ENCODE measurements at regions not wholly inside any gene's neighbourhood (a gene's known extent, or its start where the extent isn't known, plus 50 kb on each side); places are given as distances from the start of the nearest gene placed in this dataset.

DNA sequence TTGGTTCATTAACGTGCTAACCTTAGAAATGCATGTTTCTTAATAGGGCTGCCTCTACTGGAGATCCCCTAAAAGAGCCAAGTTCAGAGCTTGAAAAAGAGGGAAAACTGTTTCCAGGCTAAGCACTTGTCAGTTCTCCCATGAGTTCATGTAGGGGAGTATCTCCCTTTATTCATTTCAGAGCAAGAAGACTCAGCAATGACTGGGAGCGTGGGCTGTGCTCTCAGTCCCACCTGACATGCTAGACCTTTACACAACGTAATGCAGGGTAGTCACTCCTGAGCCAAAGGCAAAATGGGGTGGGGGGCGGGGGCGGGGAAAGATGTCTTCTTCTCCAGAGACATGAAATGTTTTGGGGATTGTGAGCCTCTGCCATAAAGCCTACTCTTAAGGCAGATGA is 420.1 kb upstream of the MCTP2 start:
- H3K4me3 ChIP-seq (ENCODE audit: low read depth, poor library complexity, severe bottlenecking): no peak overlapping the region
- intact Hi-C loops (cut with DNase I; ENCODE audit: low total_unique reads): no loop called here
- TF ChIP-seq POLR2A (IDR thresholded peaks at IDR 0.05): no peak
- TF ChIP-seq, protein P1, sequence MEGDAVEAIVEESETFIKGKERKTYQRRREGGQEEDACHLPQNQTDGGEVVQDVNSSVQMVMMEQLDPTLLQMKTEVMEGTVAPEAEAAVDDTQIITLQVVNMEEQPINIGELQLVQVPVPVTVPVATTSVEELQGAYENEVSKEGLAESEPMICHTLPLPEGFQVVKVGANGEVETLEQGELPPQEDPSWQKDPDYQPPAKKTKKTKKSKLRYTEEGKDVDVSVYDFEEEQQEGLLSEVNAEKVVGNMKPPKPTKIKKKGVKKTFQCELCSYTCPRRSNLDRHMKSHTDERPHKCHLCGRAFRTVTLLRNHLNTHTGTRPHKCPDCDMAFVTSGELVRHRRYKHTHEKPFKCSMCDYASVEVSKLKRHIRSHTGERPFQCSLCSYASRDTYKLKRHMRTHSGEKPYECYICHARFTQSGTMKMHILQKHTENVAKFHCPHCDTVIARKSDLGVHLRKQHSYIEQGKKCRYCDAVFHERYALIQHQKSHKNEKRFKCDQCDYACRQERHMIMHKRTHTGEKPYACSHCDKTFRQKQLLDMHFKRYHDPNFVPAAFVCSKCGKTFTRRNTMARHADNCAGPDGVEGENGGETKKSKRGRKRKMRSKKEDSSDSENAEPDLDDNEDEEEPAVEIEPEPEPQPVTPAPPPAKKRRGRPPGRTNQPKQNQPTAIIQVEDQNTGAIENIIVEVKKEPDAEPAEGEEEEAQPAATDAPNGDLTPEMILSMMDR (IDR thresholded peaks at IDR 0.05): no peak
- 70 to 77% methylated on average over 5 of the region's 5 CpGs for WGBS, 2 donors
- DNase-seq (ENCODE audit: low spot score in 2 of 2): no peak

DNA sequence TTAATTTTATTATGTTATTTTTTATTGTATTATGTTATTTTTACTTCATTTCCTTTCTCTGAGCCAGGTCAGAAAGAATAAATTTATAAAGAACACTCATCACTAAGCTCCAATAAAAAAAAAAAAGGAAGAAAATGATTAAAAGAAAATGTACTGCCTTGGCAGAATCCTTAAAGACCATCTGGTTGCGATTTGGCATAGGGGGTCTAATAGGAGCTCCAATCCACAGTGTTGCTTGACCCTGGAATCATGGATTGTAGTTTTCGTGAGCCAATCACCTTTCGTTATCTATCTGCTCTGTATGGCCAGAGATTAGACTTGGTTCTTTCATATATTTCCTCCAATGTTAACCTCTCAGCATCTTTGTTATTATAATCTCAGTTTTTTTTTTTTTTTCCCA is 421.8 kb upstream of the MCTP2 start:
- DNase-seq (ENCODE audit: low spot score in 2 of 2): no peak
- no peak for TF ChIP-seq POLR2A (IDR thresholded peaks at IDR 0.05)
- TF ChIP-seq, protein P1 (IDR thresholded peaks at IDR 0.05): no peak
- H3K4me3 ChIP-seq (ENCODE audit: low read depth, poor library complexity, severe bottlenecking): no peak overlapping the region
- intact Hi-C loops (cut with DNase I; ENCODE audit: low total_unique reads): no loop called here
- WGBS, 2 donors: 73% methylated on average over 3 of the region's 3 CpGs

DNA sequence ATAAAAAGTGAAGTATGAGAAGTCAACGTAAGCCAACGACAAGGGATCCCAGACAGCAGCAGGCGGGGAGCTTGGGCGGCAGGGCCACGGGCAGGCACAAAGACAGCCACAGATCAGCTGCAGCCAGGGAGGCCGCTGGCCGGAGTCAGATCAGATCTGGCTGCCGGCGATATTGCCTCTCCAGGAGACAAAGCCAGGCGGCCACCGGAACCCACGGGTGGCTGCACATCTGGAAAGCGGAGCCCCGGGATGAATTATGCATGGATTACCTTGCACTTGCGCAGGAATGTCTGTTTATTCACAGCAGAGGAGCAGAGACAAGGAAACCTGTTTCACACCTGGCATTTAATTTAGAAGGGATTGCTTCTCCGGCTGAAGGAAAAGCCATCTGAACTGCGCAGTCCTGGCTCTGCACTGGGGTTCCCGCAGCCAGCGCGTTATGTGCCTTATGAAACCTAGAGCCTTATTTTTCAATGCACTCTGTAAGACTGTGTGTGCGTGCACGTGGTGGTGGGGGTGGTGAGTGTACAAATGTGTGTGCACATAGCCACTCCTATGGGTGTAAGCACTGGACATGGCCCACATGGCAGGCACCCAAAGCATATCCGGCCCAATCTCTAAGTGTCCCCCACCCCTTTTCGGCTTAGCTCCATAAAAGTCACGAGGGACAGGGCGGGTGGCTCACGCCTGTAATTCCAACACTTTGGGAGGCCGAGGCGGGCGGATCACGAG is 427.8 kb upstream of the MCTP2 start:
- intact Hi-C loops (cut with DNase I; ENCODE audit: low total_unique reads): no loop called here
- no peak overlapping the region for H3K4me3 ChIP-seq (ENCODE audit: low read depth, poor library complexity, severe bottlenecking)
- TF ChIP-seq, protein P1 (IDR thresholded peaks at IDR 0.05): no peak
- TF ChIP-seq POLR2A (IDR thresholded peaks at IDR 0.05): no peak
- DNase-seq (ENCODE audit: low spot score in 2 of 2): peak; percentile 57 to 91
- 52 to 59% methylated on average over 31 of the region's 31 CpGs for WGBS, 2 donors

DNA sequence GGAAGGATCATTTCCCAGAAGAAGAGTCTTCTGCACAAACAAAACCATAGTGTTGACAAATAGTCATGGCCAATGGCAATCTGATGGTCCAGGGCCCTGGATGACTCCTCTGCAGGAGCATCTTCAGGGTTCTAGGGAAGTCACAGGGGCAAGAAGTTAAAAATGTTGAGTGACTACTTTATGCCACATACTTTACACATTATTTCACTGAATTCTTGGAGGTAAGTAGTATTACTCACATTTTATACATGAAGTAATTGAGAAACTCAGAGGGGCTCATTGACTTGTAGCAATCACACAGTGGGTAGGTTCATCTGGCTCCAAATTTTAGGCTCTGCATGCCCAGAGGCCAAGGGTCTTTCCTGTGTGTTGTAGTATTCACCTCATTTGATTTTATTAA is 430.2 kb upstream of the MCTP2 start:
- no peak overlapping the region for H3K4me3 ChIP-seq (ENCODE audit: low read depth, poor library complexity, severe bottlenecking)
- DNase-seq (ENCODE audit: low spot score in 2 of 2): no peak
- TF ChIP-seq POLR2A (IDR thresholded peaks at IDR 0.05): no peak
- TF ChIP-seq, protein P1 (IDR thresholded peaks at IDR 0.05): no peak
- intact Hi-C loops (cut with DNase I; ENCODE audit: low total_unique reads): no loop called here

DNA sequence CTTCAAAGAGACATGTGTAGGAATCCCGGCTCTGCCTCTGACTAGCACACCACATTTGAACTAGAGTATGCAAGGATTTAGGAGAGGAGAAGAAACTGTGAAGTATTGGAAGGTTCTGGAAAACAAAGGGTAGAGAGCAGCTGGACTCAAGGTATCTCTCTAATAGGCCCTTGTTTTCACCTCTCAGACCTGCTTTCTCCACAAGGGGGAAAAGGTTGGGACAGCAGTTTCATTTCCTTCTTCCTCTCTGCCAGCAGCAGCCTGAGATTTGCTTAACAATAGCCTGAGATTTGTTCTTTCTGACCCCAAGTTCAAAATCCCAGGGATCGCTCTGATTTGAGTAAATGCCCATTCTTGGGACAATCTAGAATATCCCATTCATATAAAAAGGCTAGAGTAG is 430.6 kb upstream of the MCTP2 start:
- TF ChIP-seq, protein P1 (IDR thresholded peaks at IDR 0.05): no peak
- TF ChIP-seq POLR2A (IDR thresholded peaks at IDR 0.05): no peak
- intact Hi-C loops (cut with DNase I; ENCODE audit: low total_unique reads): no loop called here
- H3K4me3 ChIP-seq (ENCODE audit: low read depth, poor library complexity, severe bottlenecking): no peak overlapping the region
- no peak for DNase-seq (ENCODE audit: low spot score in 2 of 2)
- 91 to 98% methylated on average over 2 of the region's 2 CpGs for WGBS, 2 donors

DNA sequence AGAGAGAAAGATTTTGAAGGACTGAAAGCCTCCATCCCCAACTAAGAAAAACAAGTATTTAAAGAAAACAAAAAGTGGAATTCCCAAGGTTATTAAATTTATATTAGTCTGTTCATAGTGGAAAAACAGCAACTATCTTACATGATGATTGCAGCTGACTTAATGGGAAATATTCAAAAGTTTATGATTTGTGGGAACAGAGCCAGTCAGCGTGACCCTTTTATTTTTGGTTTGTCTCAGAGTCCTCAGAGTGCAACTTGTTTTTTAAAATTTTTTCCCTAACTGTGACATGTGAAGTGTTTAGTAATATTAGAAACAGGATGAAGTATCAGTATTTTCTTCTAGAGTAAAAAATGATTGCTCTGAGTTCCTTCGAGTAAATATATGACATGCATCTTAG is 441.9 kb upstream of the MCTP2 start:
- 72 to 82% methylated on average over 2 of the region's 2 CpGs for WGBS, 2 donors
- intact Hi-C loops (cut with DNase I; ENCODE audit: low total_unique reads): no loop called here
- DNase-seq (ENCODE audit: low spot score in 2 of 2): no peak
- no peak overlapping the region for H3K4me3 ChIP-seq (ENCODE audit: low read depth, poor library complexity, severe bottlenecking)
- no peak for TF ChIP-seq POLR2A (IDR thresholded peaks at IDR 0.05)
- TF ChIP-seq, protein P1 (IDR thresholded peaks at IDR 0.05): no peak
